Kidney (tissue), 13 donors: ENCODE measurements at regions not wholly inside any gene's neighbourhood (a gene's known extent, or its start where the extent isn't known, plus 50 kb on each side); places are given as distances from the start of the nearest gene placed in this dataset.

Experiments used
- DNase-seq, 5 donors: peaks; one replicate each; pipeline ENCODE4 v3.0.0-alpha.2; 2013 to 2020
- FAIRE-seq: peaks from 2 replicates; lab custom pipeline; 2012; peaks lifted over from hg19 to GRCh38; lab: Jason Lieb, UNC
- H3K27ac ChIP-seq, 2 donors: one replicate each; pipeline ENCODE4 v1.7.0; 2013; ENCODE audit warnings: low read depth in 2 of 2, low read length in 2 of 2, inconsistent platforms in 1 of 2
- H3K27me3 ChIP-seq: one replicate; pipeline ENCODE4 v1.7.1; 2013; ENCODE audit warnings: low read length, inconsistent platforms; ENCODE audit not compliant: control insufficient read depth, insufficient read depth
- H3K36me3 ChIP-seq, 3 donors: one replicate each; pipeline versions ENCODE4 v1.7.0 to v1.7.1; 2013; ENCODE audit warnings: low read length in 3 of 3, control low read depth in 1 of 3, inconsistent platforms in 1 of 3; ENCODE audit not compliant: insufficient read depth in 3 of 3, control insufficient read depth in 2 of 3
- H3K4me1 ChIP-seq, 3 donors: one replicate each; pipeline versions ENCODE4 v1.7.0 to v1.7.1; 2013; ENCODE audit warnings: low read length in 3 of 3, inconsistent platforms in 1 of 3, low read depth in 1 of 3; ENCODE audit not compliant: control insufficient read depth in 2 of 3, insufficient read depth in 2 of 3
- H3K4me3 ChIP-seq, 3 donors: one replicate each; pipeline versions ENCODE4 v1.7.0 to v1.8.1; 2013; ENCODE audit warnings: low read length in 3 of 3, control low read depth in 1 of 3, inconsistent platforms in 1 of 3
- H3K9ac ChIP-seq, 3 donors: one replicate each; pipeline versions ENCODE4 v1.7.0 to v1.7.1; 2013; ENCODE audit warnings: low read length in 3 of 3, control low read depth in 1 of 3, inconsistent platforms in 1 of 3
- H3K9me3 ChIP-seq, 3 donors: one replicate each; pipeline versions ENCODE4 v1.7.0 to v1.7.1; 2013; ENCODE audit warnings: low read length in 3 of 3, control low read depth in 1 of 3, inconsistent platforms in 1 of 3; ENCODE audit not compliant: control insufficient read depth in 2 of 3, insufficient read depth in 1 of 3
- intact Hi-C: fragments of 100-400 bp; cut with DNase I; formaldehyde crosslinking; loops from one replicate; pipeline ENCODE4 v1.11.1; 2022
- TF ChIP-seq, protein P1 (sequence below): IDR thresholded peaks from 3 replicates; pipeline ENCODE4 v1.5.1; 2012; ENCODE audit warnings: mild to moderate bottlenecking, moderate library complexity, borderline replicate concordance; ENCODE audit not compliant: insufficient read depth; ENCODE audit errors: extremely low read depth
- donor health status: control.
- donor health status: control.
- donor health status: control.
- donor health status: control.
- donor health status: control.
- donor health status: DM: yes; HTN: yes; CAD: no.
- donor health status: Normal renal cell carcinoma (clear cell type).

DNA sequence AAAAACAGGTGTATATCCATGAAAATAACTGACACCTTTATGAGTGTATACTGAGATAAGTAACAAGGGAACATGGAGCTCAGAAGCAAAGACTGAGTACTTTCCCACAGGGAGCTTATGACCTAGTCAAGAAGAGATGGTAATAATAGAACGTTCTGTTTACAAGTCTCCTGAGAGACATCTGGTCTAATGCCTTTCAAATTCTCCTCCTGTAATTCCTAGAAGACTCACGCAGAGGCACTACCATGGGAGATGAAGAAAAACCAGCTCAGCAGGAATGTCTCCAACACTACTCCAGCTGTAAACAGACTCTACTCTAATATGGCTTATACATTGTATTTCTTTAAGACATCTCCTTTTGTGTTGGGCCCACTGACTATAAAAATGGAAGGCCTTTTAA, 503.6 kb upstream of the TUSC1 start:
- no peak overlapping the region for H3K27ac ChIP-seq
- no peaks in the 10 kb centered on the region for H3K36me3 ChIP-seq
- DNase-seq: peak in 1 of 5 donors; percentile 3
- TF ChIP-seq, protein P1, sequence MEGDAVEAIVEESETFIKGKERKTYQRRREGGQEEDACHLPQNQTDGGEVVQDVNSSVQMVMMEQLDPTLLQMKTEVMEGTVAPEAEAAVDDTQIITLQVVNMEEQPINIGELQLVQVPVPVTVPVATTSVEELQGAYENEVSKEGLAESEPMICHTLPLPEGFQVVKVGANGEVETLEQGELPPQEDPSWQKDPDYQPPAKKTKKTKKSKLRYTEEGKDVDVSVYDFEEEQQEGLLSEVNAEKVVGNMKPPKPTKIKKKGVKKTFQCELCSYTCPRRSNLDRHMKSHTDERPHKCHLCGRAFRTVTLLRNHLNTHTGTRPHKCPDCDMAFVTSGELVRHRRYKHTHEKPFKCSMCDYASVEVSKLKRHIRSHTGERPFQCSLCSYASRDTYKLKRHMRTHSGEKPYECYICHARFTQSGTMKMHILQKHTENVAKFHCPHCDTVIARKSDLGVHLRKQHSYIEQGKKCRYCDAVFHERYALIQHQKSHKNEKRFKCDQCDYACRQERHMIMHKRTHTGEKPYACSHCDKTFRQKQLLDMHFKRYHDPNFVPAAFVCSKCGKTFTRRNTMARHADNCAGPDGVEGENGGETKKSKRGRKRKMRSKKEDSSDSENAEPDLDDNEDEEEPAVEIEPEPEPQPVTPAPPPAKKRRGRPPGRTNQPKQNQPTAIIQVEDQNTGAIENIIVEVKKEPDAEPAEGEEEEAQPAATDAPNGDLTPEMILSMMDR: no peak
- no peaks in the 10 kb centered on the region for H3K27me3 ChIP-seq
- intact Hi-C loops: no loop called here
- H3K4me1 ChIP-seq: no peaks in the 10 kb centered on the region
- H3K9ac ChIP-seq: no peak overlapping the region
- no peak overlapping the region for H3K4me3 ChIP-seq
- no peak for FAIRE-seq
- H3K9me3 ChIP-seq: no peaks in the 10 kb centered on the region

DNA sequence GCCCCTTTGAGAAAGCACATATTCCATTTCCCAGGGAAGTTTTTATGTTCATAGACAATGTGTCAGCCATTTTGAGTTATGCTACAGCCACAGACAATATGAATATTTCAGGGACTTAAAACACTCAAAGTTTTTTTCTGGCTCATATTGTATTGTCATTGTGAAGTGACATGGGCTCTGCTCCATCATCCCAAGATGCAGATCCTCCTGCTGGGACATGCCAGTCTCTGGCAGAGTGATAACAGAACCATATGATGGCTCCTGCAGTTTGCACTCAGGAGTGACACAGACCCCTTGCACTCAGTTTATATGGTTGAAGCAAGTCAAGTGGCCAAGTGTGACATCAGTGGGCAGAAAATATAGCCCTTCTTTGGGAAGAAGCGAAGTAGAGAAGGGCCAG, 498.4 kb upstream of the TUSC1 start:
- Histone ChIP-seq H3K9me3 (no peaks in the 10 kb centered on the region), H3K27me3 (no peaks in the 10 kb centered on the region), H3K4me3 (no peak overlapping the region), H3K27ac (no peak overlapping the region), H3K36me3 (no peaks in the 10 kb centered on the region), H3K4me1 (no peaks in the 10 kb centered on the region), H3K9ac (no peak overlapping the region)
- intact Hi-C loops: no loop called here
- DNase-seq: no peak
- TF ChIP-seq, protein P1: no peak
- no peak for FAIRE-seq

DNA sequence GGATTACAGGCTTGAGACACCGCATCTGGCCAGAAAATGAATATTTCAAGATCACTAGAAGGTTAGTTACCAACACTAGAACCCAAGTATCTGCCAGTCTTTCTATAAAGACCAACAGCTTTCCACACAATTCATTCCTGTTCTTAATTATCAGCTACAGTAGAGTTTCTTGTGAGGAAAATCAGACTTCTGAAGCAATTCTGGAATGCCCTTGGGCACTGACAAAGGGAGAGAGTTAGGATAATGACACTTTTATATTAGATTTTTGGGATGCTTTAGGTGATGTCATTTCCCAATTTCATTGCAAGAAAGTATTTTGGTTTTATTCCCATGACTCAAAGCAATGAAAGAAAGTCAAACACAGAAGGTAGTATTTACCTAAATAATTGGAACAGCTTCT, 497.0 kb upstream of the TUSC1 start:
- TF ChIP-seq, protein P1: no peak
- H3K27ac ChIP-seq: no peak overlapping the region
- intact Hi-C loops: no loop called here
- no peaks in the 10 kb centered on the region for H3K4me1 ChIP-seq
- no peak for DNase-seq
- H3K36me3 ChIP-seq: no peaks in the 10 kb centered on the region
- no peaks in the 10 kb centered on the region for H3K9me3 ChIP-seq
- H3K27me3 ChIP-seq: no peaks in the 10 kb centered on the region
- H3K4me3 ChIP-seq: no peak overlapping the region
- FAIRE-seq: no peak
- no peak overlapping the region for H3K9ac ChIP-seq

DNA sequence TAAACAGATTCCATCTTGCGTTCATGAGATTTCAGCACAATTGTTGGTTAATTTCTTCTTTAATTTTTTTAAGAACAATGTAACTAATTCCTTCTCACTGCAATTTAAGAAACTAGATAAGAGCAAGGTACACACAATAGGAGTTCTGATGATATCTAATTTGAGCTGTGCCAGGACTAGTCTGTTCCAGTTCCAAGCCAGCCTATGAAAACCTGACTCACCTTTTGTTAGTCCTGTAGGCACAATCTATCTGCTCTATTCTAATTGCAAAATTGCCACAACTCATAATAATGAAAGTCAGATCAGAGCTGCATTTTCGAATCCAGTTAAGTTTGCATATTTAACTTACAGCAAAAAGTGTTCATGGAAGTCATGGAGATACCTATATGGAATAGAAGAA, 494.1 kb upstream of the TUSC1 start:
- Histone ChIP-seq H3K9me3 (no peaks in the 10 kb centered on the region), H3K4me3 (no peak overlapping the region), H3K9ac (no peak overlapping the region), H3K36me3 (no peaks in the 10 kb centered on the region), H3K4me1 (no peaks in the 10 kb centered on the region), H3K27me3 (no peaks in the 10 kb centered on the region), H3K27ac (no peak overlapping the region)
- DNase-seq (no peak), FAIRE-seq (no peak)
- TF ChIP-seq, protein P1: no peak
- intact Hi-C loops: no loop called here
